ENCODE measurements at regions not wholly inside any gene's neighbourhood (a gene's known extent, or its start where the extent isn't known, plus 50 kb on each side); places are given as distances from the start of the nearest gene placed in this dataset.
A peak's percentile ranks its signal among the peaks of the same experiment; 100 is the strongest.

DNA sequence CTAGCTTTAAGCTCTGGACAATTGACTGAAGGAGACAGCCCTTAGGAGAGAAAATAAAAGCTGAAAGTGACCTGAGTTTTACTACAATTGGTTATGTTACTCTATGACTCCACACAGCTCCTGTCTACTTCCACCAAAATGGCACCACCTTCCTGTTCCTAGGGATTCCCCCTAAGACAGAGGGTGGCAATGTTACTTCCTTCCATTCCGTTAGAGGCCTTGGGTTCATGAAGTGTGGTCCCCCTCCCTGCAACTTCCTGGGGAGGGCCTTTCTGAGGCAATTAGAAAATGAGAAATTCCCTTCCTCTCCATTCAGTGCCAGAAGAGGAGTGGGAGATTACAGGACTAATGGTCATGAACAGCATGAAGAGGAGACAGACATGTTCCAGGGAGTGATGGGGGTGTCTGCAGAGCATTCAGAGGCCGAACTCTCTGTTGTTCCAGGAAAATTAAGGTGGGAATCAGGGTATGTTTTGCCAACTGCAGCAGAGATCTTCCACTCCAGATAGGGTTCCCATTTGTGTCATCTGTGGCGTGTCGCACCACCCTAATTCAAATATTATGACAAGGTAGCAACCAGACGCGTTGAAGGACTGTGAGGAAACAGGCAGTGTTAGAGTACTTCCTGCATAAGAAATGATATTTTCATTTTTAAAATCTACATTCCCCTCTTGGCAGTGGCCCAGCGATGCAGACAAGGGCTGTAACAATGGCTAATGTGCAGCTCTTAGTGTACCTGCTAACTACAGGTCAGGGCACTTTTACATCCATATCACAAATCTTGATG, 53.1 kb upstream of the TRIM67 start:
- DNase-seq (ENCODE audit: extremely low read depth in 1 of 11, low read depth in 9 of 11, low spot score in 4 of 11): no peak

DNA sequence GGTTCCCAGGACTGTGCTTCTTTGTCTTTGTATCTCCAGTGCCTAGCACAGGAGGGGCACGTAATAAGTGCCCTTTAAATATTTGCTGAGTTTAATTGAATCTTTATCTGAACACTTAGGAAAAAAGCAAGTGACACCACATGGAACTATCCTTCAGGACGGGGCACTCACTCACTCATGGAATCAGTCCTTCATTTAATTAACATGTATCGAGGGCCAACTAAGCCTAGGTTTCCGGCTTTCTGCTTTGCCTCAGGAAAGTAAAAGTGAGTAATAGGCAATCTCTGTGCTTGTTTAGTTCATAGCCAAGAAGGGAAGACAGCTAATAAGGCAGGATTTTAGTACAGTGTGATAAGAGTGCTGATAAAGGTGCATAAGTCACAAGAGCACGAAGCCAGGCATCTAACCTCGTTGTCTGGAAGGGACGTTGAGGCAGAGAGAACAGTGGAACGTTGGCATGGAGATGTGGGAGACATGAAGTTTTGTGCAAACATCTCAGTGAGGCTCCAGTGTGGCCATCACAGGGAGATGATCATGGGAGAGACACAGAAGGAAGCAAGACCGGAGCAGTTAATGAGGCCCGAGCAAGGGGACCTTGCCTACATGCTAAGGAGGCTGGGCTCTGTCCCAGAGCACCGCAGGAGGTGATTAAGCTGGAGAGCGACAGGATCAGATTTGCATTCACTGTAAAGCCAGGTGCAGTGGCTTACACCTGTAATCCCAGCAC, 54.1 kb upstream of the TRIM67 start:
- DNase-seq (ENCODE audit: extremely low read depth in 1 of 11, low read depth in 9 of 11, low spot score in 4 of 11): no peak

DNA sequence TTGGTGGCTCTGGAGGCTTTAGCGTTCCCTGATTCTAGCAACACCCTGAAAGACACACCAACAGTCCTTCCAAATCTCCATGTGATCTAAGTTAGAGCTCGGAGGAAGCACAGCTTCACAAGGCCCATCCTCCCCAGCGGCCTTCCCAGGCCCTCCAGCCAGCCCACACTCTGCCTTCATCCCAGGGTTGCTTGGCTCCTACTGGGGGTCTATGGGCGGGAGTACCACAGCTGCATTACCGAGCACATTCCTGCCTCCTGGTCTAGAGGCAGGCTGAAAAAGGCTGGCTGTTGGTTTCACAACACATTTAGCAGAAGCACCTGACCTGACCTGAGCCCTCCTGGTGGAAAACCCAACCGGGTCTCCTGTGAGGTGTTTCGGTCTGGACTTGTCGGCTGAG, 54.7 kb upstream of the TRIM67 start:
- no peak for DNase-seq (ENCODE audit: extremely low read depth in 1 of 11, low read depth in 9 of 11, low spot score in 4 of 11)

DNA sequence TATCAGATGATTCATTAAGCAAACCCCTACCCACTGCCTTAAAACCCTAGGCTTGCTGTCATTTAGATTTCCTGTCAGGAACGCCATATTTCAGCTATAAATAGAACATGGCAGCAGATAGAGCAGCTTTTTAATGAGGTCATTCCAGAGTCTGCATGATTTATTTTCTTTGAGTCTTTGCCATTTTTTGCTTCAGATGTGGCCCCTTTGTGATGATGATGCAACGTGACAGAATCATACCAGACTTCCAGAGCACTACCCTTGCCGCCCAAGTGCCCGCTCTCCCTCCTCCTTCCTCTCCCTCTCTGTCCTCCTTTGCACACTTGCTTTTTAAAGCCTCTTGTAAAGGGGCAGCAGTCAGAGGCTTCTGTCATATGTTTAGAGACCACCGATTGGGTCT, 55.5 kb upstream of the TRIM67 start:
- peak in 1 of 11 donors; percentile 29 for DNase-seq (ENCODE audit: extremely low read depth in 1 of 11, low read depth in 9 of 11, low spot score in 4 of 11)

DNA sequence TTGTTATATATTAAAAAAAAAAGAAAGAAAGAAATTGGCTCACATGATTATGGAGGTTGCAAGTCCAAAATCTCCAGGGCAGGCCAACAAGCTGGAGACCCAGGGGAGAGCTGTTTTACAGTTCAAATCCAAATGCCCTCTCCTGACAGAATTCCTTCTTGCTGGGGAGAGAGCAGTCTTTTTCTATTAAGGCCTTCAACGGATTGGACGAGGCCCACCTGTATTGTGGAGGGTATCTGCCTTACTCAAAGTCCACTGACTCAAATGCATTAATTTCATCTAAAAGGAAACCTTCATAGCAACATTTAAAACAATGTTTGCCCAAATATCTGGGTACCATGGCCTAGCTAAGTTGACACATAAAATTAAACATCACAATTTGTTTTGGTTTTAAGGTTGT, 56.9 kb upstream of the TRIM67 start:
- no peak for DNase-seq (ENCODE audit: extremely low read depth in 1 of 11, low read depth in 9 of 11, low spot score in 4 of 11)

DNA sequence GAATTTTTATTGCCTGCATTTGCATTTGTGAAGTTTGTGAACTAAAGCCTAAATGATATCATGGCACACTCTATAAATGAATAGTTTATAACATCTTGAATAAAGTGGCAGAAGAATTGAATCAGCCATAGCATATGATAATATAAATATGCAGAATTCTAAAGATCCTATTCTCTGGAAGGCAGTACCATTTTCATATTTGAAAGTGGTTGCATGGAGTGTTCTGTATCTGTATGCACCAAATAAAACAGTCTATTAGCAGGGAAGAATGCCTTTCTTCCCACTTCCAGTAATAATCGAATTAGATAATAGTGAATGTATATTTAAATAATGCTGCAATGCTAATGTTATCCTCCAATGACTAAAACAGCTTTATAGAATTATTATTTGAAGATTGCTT, 57.9 kb upstream of the TRIM67 start:
- no peak for DNase-seq (ENCODE audit: extremely low read depth in 1 of 11, low read depth in 9 of 11, low spot score in 4 of 11)

DNA sequence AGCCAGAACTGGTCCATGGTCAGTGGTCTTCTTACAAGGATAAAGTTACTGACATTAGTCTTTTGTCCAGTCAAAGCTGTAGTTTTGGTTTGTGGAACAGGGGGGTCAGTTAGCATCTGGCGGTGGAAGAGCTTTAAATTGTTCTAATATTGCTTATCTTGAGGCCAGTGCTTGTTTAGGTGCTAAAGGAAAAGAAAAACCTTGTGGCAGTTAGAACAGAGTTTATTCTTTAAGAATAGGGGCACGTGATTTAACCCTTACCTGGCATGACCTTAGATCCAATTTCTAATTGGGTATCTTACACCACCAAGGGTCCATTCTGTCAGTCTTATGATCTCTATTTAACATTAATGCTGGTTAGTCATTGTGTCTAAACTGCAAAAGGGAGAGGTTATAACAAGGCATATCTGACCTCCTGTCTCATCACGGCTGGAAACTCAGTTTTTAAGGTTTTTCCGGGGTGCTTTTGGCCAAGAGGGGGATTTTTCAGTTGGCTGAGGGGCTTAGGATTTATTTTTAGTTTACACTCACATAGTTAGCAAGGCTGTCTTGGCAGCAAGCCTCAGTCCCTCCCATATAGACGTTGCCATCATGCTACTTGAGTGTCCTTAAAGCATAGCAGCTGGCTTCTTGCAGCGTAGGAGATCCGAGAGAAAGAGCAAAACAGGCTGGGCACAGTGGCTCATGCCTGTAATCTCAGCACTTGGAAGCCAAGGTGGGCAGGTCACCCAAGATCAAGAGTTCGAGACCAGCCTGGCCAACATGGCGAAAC, 60.1 kb upstream of the FAM89A start:
- DNase-seq (ENCODE audit: extremely low read depth in 1 of 11, low read depth in 9 of 11, low spot score in 4 of 11): peak in 3 of 11 donors; percentile 35 to 49 (median 37)

DNA sequence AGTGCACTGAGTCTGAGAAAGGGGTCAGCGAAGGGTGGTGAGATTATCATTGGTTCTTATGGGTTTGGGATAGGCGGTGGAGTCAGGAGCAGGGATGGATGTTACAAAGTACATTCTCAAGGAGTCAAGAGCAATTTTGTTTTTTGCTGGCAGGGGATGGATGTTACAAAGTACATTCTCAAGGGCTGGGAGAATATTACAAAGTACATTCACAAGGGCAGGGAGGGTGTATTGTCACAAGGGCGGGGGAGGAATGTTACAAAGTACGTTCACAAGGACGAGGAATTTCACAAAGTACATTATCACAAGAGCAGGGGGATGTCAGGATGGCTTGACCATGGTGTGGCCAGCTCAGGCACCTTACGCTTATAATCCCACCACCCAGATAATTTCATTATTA, 59.3 kb upstream of the FAM89A start:
- DNase-seq (ENCODE audit: extremely low read depth in 1 of 11, low read depth in 9 of 11, low spot score in 4 of 11): no peak

DNA sequence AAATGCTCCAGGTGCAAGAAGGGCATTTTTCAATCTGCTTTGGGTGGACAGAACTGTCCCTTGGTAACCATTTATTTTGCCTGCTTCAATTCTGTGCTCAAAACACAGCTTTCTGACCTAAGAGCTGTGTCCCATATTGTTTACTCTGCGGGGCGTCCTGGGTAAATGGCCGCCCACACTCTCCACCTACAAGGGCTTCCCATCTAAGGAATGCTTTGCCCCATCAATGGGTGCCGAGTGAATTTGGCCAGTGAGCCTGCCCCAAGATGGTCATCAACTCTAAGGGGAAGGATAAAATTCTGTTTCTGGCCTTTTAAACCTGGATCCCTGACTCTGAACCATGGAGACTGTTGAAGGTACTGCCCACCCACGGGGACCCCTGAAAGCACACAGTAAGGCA, 55.5 kb upstream of the FAM89A start:
- DNase-seq (ENCODE audit: extremely low read depth in 1 of 11, low read depth in 9 of 11, low spot score in 4 of 11): no peak

DNA sequence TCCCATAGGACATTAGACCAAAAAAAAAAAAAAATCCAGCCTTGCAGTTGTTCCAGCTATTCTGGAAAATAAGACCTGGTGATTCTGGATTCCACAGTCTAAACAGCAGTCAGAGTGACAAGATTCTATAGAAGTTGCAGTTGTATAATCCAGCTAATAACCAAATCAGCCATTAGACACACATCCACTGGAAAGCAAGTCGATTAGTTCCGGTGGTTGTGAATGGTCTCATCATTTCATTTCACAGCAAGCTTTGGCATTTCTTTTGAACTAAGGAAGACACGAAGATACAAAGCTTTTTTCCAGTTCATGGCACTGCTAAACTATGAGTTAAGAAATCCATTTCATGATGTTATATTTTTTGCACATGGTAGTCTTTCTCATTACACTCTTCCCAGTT, 54.4 kb upstream of the FAM89A start:
- no peak for DNase-seq (ENCODE audit: extremely low read depth in 1 of 11, low read depth in 9 of 11, low spot score in 4 of 11)

DNA sequence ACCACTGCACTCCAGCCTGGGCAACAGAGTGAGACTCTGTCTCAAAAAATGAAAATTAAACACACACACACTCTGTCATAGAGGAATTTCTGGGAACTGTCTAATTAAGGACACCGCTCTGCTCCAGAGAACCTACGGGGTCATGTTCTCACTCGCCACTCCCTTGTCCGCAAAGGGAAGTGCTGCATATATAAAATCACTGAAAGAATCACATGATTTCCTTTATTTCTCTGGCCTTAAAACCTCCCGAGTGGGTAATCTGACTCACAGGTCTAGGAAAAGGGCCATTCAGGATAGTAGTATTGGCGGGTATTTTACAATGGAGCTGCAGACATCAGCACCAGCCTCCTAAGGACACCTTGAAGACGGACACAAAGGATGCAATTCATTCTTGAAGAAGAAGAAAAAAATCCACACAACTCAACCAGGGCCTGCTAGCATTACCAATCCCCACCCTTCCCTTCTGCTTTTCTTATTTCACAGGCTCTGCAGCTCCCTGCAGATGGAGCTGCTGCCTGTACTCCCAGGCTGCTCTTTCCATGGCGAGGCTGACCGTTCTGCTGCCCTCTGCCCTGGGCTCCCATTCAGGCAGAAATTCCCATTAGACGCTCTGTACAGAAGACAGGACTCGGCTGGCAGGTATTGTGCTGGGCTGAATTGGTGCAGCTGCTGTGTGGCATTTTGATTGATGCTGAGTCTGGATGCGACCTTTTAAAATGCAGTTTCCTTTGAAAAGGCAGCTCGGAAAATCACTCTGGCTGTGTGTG, 53.3 kb upstream of the FAM89A start:
- DNase-seq (ENCODE audit: extremely low read depth in 1 of 11, low read depth in 9 of 11, low spot score in 4 of 11): no peak

DNA sequence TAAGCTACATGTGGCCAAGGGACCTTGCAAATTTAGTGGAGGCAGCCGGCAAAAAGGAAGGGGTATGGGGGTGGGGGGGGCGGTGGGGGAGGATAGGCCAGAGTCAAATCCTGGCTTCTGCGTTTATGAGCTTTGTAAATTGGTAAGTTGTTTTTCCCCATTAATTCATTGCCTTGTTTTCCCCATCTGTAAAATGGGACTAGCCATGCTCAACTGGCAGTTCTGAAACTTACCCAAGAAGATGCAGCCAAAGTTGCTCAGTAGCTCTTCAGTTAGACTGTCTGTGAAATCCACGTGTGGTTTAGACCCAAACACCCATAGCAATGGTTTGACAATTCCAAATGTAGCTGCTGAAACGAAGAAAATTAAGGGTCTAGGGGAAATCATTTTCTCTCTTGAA, 52.3 kb upstream of the FAM89A start:
- no peak for DNase-seq (ENCODE audit: extremely low read depth in 1 of 11, low read depth in 9 of 11, low spot score in 4 of 11)

DNA sequence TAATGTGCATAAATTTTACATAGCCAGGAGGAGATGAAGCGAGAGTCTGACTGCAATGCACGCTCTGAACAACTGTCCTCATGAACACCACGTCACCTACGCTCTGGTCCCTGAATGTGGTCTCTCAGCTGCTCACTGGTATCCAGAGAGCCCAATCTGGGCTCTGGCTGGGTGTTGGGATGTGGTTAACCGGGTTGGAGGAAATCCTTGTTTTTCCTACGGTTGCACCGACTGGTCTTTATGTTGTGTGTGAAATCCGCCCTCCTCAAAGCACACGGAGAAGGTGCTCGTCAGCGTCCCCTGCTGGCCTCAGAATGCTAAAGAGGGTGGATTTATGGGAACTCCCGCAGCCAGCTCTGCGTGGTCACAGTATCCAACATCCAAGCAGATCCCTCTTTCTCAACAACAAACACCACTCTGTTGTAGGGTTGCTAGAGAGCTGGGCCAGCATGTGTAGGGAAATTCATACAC, 51.8 kb upstream of the FAM89A start:
- no peak for DNase-seq (ENCODE audit: extremely low read depth in 1 of 11, low read depth in 9 of 11, low spot score in 4 of 11)

DNA sequence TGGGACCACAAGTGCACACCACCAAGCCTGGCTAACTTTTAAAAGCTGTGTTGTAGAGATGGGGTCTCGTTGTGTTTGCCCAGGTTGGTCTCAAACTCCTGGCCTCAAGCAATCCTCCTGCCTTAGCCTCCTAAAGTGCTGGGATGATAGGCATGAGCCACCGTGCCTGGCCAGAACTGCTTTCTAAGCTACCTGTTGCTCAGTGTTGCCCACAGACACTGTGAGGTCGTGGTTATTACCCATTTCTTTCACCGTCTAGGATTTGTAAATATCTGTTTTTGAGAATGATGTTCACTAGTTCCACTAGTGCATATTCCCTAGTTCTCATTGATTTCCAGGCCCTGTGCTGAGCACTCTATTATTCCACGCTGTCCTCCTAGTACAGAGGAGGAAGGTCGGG, 51.4 kb upstream of the FAM89A start:
- no peak for DNase-seq (ENCODE audit: extremely low read depth in 1 of 11, low read depth in 9 of 11, low spot score in 4 of 11)
